Heart right ventricle (tissue), 16 donors: ENCODE measurements at regions not wholly inside any gene's neighbourhood (a gene's known extent, or its start where the extent isn't known, plus 50 kb on each side); places are given as distances from the start of the nearest gene placed in this dataset.

ENCODE experiments used
- ATAC-seq, 8 donors: fragments of 200-7000 bp; cut with Tn5 transposase; one replicate each; pipeline ENCODE4 v1.9.1; 2020; ENCODE audit warnings: mild to moderate bottlenecking in 8 of 8, moderate library complexity in 8 of 8, moderate number of reproducible peaks in 1 of 8
- DNase-seq, 2 donors: peaks; one replicate each; pipeline ENCODE4 v3.0.0-alpha.2; 2020
- H3K27ac ChIP-seq, 10 donors: fragments of 200-600 bp; sonication (generic) in 2 of 10; one replicate each; pipeline versions ENCODE4 v1.5.0 to v1.8.0; 2020 to 2022; ENCODE audit warnings: mild to moderate bottlenecking in 3 of 10
- H3K27me3 ChIP-seq, 7 donors: fragments of 200-600 bp; one replicate each; pipeline ENCODE4 v1.8.0; 2021 to 2022; ENCODE audit warnings: mild to moderate bottlenecking in 2 of 7
- H3K36me3 ChIP-seq, 9 donors: fragments of 200-600 bp; sonication (generic) in 1 of 9; one replicate each; pipeline versions ENCODE4 v1.5.0 to v1.8.0; 2020 to 2022; ENCODE audit warnings: mild to moderate bottlenecking in 2 of 9
- H3K4me1 ChIP-seq, 9 donors: fragments of 200-600 bp; sonication (generic) in 1 of 9; one replicate each; pipeline versions ENCODE4 v1.5.0 to v1.8.0; 2020 to 2022; ENCODE audit warnings: mild to moderate bottlenecking in 4 of 9
- H3K4me3 ChIP-seq, 10 donors: fragments of 200-600 bp; sonication (generic) in 2 of 10; one replicate each; pipeline versions ENCODE4 v1.5.0 to v1.8.0; 2020 to 2022; ENCODE audit warnings: mild to moderate bottlenecking in 7 of 10, moderate library complexity in 2 of 10
- H3K9me3 ChIP-seq, 11 donors: fragments of 200-600 bp in 10 of 11; sonication (generic) in 2 of 11; one replicate each; pipeline versions ENCODE4 v1.5.0 to v1.8.0; 2013 to 2022; ENCODE audit warnings: mild to moderate bottlenecking in 2 of 11, control low read depth in 1 of 11, moderate library complexity in 1 of 11
- CTCF ChIP-seq, 9 donors: fragments of 200-600 bp; sonication (generic) in 2 of 9; IDR thresholded peaks; one replicate each; pipeline versions ENCODE4 v1.5.0 to v1.8.0; 2021 to 2022; ENCODE audit warnings: antibody characterized with exemption in 9 of 9, mild to moderate bottlenecking in 5 of 9, moderate library complexity in 1 of 9
- WGBS, 2 donors: extraction: QIAGEN DNeasy Blood & Tissue Kit; methylation state at CpG; one replicate each; pipeline ENCODE4 v1.1.7; 2013; ENCODE audit warnings: inconsistent platforms in 1 of 2; 5-methylcytosine and 5-hydroxymethylcytosine counted together
- intact Hi-C, 10 donors: fragments of 100-400 bp; cut with DNase I; formaldehyde crosslinking; loops; one replicate each; pipeline versions ENCODE4 v1.11.1 to v1.14.2; 2022
- donor health status: Arrhythmogenic right ventricular cardiomyopathy.
- donor health status: ischemic (EF 13 %, LVEDD 7.1; RV severe dilation, severe dysfunction).
- donor health status: healthy with polysubstance abuse.
- donor health status: DM: no; HTN: yes; CAD: no.
- donor health status: DM: no; HTN: no; CAD: no.
- donor health status: ischemic (EF 25% LVEDD 6.9; RV normal size, moderate dysfunction).
- donor health status: ischemic (EF 25% LVEDD 5.7; RV mildly dilated, moderate dysfunction).
- donor health status: healthy.
- donor health status: DM: yes; HTN: yes; CAD: no.
- donor health status: Ischemic cardiomyopathy.
- donor health status: ischemic (EF 35%, LVEDD 5.7; RV mildly dilated, moderate dysfunction).
- donor health status: nonischemic (EF 11% LVEDD 7.7; RV severe dilation, severe dysfunction).
- donor health status: DM: yes; HTN: yes; CAD: no.
- donor health status: PGD.
- donor health status: ischemic (EF 29% LVEDD 5.4; RV normal size, mild dysfunction).
- donor health status: nonischemic (EF 23%, LVEDD 6.1; RV moderate dilation, normal function).

GRCh38 chr1:96338622-96339021, 383.0 kb upstream of the PTBP2 start:
- WGBS, 2 donors = 73 to 84% methylated on average over 2 of the region's 2 CpGs
- H3K36me3 ChIP-seq = no peaks in the 10 kb centered on the region
- H3K27me3 ChIP-seq = no peaks in the 10 kb centered on the region
- no peaks in the 10 kb centered on the region for H3K4me1 ChIP-seq
- no peak overlapping the region for H3K4me3 ChIP-seq
- DNase-seq = no peak
- no peak for TF ChIP-seq CTCF (IDR thresholded peaks at IDR 0.05)
- no peak overlapping the region for H3K27ac ChIP-seq
- intact Hi-C loops = no loop called here
- peaks cover 0 to 4% (median 0%) of the 10 kb centered on the region in 11 donors for H3K9me3 ChIP-seq
- ATAC-seq = no peak

GRCh38 chr1:96340686-96341085, 380.9 kb upstream of the PTBP2 start:
- no peaks in the 10 kb centered on the region for H3K4me1 ChIP-seq
- ATAC-seq = no peak
- no peak overlapping the region for H3K27ac ChIP-seq
- DNase-seq = no peak
- intact Hi-C loops = no loop called here
- no peak for TF ChIP-seq CTCF (IDR thresholded peaks at IDR 0.05)
- H3K36me3 ChIP-seq = no peaks in the 10 kb centered on the region
- H3K9me3 ChIP-seq = peaks cover 0 to 19% (median 6%) of the 10 kb centered on the region in 11 donors
- H3K4me3 ChIP-seq = no peak overlapping the region
- H3K27me3 ChIP-seq = no peaks in the 10 kb centered on the region

DNA sequence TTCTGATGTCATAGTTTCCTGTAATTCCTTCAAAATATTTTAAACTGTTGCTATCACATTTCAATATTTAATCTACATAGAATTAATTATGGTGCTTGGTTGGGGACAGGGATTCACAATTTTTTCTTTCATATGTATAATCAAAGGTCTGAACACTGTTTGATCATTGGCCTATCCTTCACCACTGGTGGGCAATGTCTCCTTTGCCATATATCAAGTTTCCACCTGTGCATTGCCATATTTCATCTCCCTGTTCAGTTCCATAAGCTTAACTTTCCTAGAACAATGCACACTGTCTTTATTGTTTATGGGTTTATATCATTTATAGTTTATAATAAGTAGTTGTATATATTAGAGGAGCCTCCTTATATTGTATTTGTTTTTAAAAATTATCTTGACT, 374.9 kb upstream of the PTBP2 start:
- ATAC-seq = no peak
- Histone ChIP-seq H3K27ac (no peak overlapping the region), H3K27me3 (no peaks in the 10 kb centered on the region), H3K4me1 (no peaks in the 10 kb centered on the region), H3K4me3 (no peak overlapping the region), H3K36me3 (no peaks in the 10 kb centered on the region), H3K9me3 (peaks cover 0 to 19% (median 6%) of the 10 kb centered on the region in 11 donors)
- DNase-seq = no peak
- TF ChIP-seq CTCF (IDR thresholded peaks at IDR 0.05) = no peak
- intact Hi-C loops = no loop called here

DNA sequence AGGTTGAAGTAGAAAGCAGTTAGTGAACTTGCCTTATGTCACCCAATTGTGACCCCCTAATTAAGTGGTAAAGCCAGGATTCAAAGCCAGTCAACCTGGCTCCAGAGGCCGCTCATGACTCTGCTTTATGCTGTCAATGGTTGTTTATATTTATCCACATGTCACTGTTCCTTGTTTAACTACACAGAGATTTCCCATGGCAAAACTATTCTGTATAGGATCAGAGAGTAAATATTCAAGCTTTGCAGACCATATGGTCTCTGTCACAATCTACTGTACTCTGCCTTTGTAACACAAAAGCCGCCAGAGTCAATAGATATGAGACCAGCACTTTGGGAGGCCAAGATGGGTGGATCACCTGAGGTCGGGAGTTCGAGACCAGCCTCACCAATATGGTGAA, 371.7 kb upstream of the PTBP2 start:
- DNase-seq (no peak), ATAC-seq (no peak)
- intact Hi-C loops = no loop called here
- TF ChIP-seq CTCF (IDR thresholded peaks at IDR 0.05) = no peak
- Histone ChIP-seq H3K4me3 (no peak overlapping the region), H3K36me3 (no peaks in the 10 kb centered on the region), H3K27me3 (no peaks in the 10 kb centered on the region), H3K27ac (no peak overlapping the region), H3K9me3 (peaks cover 0 to 2% (median 0%) of the 10 kb centered on the region in 11 donors), H3K4me1 (no peaks in the 10 kb centered on the region)
- 87% methylated on average over 4 of the region's 4 CpGs for WGBS, 2 donors

DNA sequence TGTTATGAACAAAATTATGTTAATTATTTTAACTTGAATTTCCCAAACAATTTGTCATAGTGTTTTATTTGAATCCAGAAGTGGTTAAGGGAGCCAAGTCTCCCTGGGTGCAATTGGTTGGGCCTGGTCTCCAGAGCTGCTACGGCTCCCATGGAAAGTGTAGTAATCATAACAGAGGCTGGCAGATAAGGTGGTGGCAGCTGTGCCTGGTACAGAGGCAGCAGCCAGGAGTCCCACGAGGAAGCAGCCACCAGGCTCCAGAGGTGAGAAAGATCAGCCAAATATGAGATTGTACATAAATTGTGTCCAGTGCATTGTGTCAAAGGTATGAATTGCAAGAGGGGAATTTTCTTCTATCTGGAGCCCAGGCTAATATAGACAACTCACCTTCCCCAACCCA, 368.9 kb upstream of the PTBP2 start:
- DNase-seq (no peak), ATAC-seq (peak in 1 of 8 donors; percentile 66)
- 51 to 59% methylated on average over 2 of the region's 2 CpGs for WGBS, 2 donors
- intact Hi-C loops = no loop called here
- no peaks in the 10 kb centered on the region for H3K36me3 ChIP-seq
- no peak overlapping the region for H3K27ac ChIP-seq
- H3K4me3 ChIP-seq = no peak overlapping the region
- no peaks in the 10 kb centered on the region for H3K4me1 ChIP-seq
- TF ChIP-seq CTCF (IDR thresholded peaks at IDR 0.05) = no peak
- H3K9me3 ChIP-seq = no peaks in the 10 kb centered on the region
- no peaks in the 10 kb centered on the region for H3K27me3 ChIP-seq
